GM21367 (cell line): ENCODE measurements at regions not wholly inside any gene's neighbourhood (a gene's known extent, or its start where the extent isn't known, plus 50 kb on each side); places are given as distances from the start of the nearest gene placed in this dataset.
"Not testable (repeated sequence)": the region's sequence is repeated elsewhere in the genome, so short reads cannot be mapped to it uniquely, and the experiment has no call there.

Experiments
- ATAC-seq: cut with Tn5 transposase; IDR thresholded peaks from one replicate; pipeline ENCODE4 v1.9.1; 2021; ENCODE audit not compliant: unreplicated experiment

- no peak for ATAC-seq
Measured at GRCh38 chr5:163569284-163569683, 63.9 kb downstream of the MAT2B start.

GRCh38 chr5:163571744-163572143 is 66.3 kb downstream of the MAT2B start:
- ATAC-seq: no peak

GRCh38 chr5:163574472-163575440 is 69.3 kb downstream of the MAT2B start:
- no peak for ATAC-seq

GRCh38 chr5:163578652-163579051 is 73.2 kb downstream of the MAT2B start:
- no peak for ATAC-seq

- ATAC-seq: no peak
Measured at GRCh38 chr5:163579729-163580128, 74.3 kb downstream of the MAT2B start.

- no peak for ATAC-seq
Measured at GRCh38 chr5:163580516-163580915, 75.1 kb downstream of the MAT2B start.

GRCh38 chr5:163583491-163584153 is 78.2 kb downstream of the MAT2B start:
- not testable (repeated sequence) for ATAC-seq

- no peak for ATAC-seq
Measured at GRCh38 chr5:163585206-163585605, 79.8 kb downstream of the MAT2B start.

- ATAC-seq: no peak
Measured at GRCh38 chr5:163586531-163586956, 81.1 kb downstream of the MAT2B start.

GRCh38 chr5:163594951-163595350 is 89.5 kb downstream of the MAT2B start:
- ATAC-seq: no peak

- ATAC-seq: no peak
Measured at GRCh38 chr5:163595932-163596607, 90.7 kb downstream of the MAT2B start.

- ATAC-seq: no peak
Measured at GRCh38 chr5:163596608-163597315, 91.3 kb downstream of the MAT2B start.

- ATAC-seq: no peak
Measured at GRCh38 chr5:163604013-163604412, 98.6 kb downstream of the MAT2B start.

- no peak for ATAC-seq
Measured at GRCh38 chr5:163607256-163607655, 101.8 kb downstream of the MAT2B start.

- no peak for ATAC-seq
Measured at GRCh38 chr5:163608621-163609020, 103.2 kb downstream of the MAT2B start.

GRCh38 chr5:163609910-163610309 is 104.5 kb downstream of the MAT2B start:
- no peak for ATAC-seq

GRCh38 chr5:163612358-163613149 is 107.1 kb downstream of the MAT2B start:
- ATAC-seq: no peak

- no peak for ATAC-seq
Measured at GRCh38 chr5:163613150-163613442, 107.7 kb downstream of the MAT2B start.

GRCh38 chr5:163614787-163615186 is 109.4 kb downstream of the MAT2B start:
- no peak for ATAC-seq

GRCh38 chr5:163619273-163619934 is 114.0 kb downstream of the MAT2B start:
- ATAC-seq: no peak
